COLO829 (cell line): ENCODE measurements at regions not wholly inside any gene's neighbourhood (a gene's known extent, or its start where the extent isn't known, plus 50 kb on each side); places are given as distances from the start of the nearest gene placed in this dataset.

Experiments
- DNase-seq: peaks from one replicate; pipeline ENCODE4 v3.0.0; 2012; ENCODE audit warnings: low spot score

GRCh38 chr1:162966613-162967012 is 102.5 kb upstream of the RGS4 start:
- DNase-seq = no peak

GRCh38 chr1:162964901-162965300 is 103.9 kb upstream of the CCDC190 start:
- DNase-seq = no peak

- no peak for DNase-seq
Observed at GRCh38 chr1:162956922-162957321, 95.9 kb upstream of the CCDC190 start.

GRCh38 chr1:162954824-162955223 is 93.8 kb upstream of the CCDC190 start:
- no peak for DNase-seq

GRCh38 chr1:162952956-162953355 is 92.0 kb upstream of the CCDC190 start:
- DNase-seq = no peak

- no peak for DNase-seq
Observed at GRCh38 chr1:162951553-162952315, 90.8 kb upstream of the CCDC190 start.

GRCh38 chr1:162950187-162950586 is 89.2 kb upstream of the CCDC190 start:
- DNase-seq = no peak

- no peak for DNase-seq
Observed at GRCh38 chr1:162946701-162947100, 85.7 kb upstream of the CCDC190 start.

GRCh38 chr1:162944974-162945674 is 84.1 kb upstream of the CCDC190 start:
- DNase-seq = no peak

GRCh38 chr1:162943622-162944021 is 82.6 kb upstream of the CCDC190 start:
- peak; percentile 33 for DNase-seq

GRCh38 chr1:162942916-162943559 is 82.1 kb upstream of the CCDC190 start:
- DNase-seq = peak; percentile 17

GRCh38 chr1:162941024-162941423 is 80.0 kb upstream of the CCDC190 start:
- DNase-seq = no peak

GRCh38 chr1:162939035-162939434 is 78.1 kb upstream of the CCDC190 start:
- DNase-seq = no peak

- DNase-seq = no peak
Observed at GRCh38 chr1:162937716-162938395, 76.9 kb upstream of the CCDC190 start.

- no peak for DNase-seq
Observed at GRCh38 chr1:162930976-162931560, 70.1 kb upstream of the CCDC190 start.

- DNase-seq = no peak
Observed at GRCh38 chr1:162930532-162930931, 69.6 kb upstream of the CCDC190 start.

GRCh38 chr1:162929177-162929576 is 68.2 kb upstream of the CCDC190 start:
- no peak for DNase-seq

GRCh38 chr1:162928141-162928540 is 67.2 kb upstream of the CCDC190 start:
- DNase-seq = no peak

GRCh38 chr1:162927421-162927820 is 66.4 kb upstream of the CCDC190 start:
- no peak for DNase-seq

- DNase-seq = no peak
Observed at GRCh38 chr1:162926906-162927305, 65.9 kb upstream of the CCDC190 start.

- DNase-seq = no peak
Observed at GRCh38 chr1:162924179-162924578, 63.2 kb upstream of the CCDC190 start.

GRCh38 chr1:162922201-162922600 is 61.2 kb upstream of the CCDC190 start:
- peak; percentile 38 for DNase-seq
